Astrocyte (in vitro differentiated cells and primary cell): ENCODE measurements at regions not wholly inside any gene's neighbourhood (a gene's known extent, or its start where the extent isn't known, plus 50 kb on each side); places are given as distances from the start of the nearest gene placed in this dataset.

ENCODE experiments used
- CTCF ChIP-seq: IDR thresholded peaks from 2 replicates; pipeline ENCODE4 v1.5.1; 2011; ENCODE audit warnings: low read depth, mild to moderate bottlenecking, inconsistent platforms, low read length, moderate library complexity; ENCODE audit not compliant: insufficient read depth
- EZH2 ChIP-seq: IDR thresholded peaks from 2 replicates; pipeline ENCODE4 v1.6.1; 2012; ENCODE audit warnings: mild to moderate bottlenecking, low read length, inconsistent platforms; ENCODE audit not compliant: insufficient read depth

- TF ChIP-seq CTCF (no peak), EZH2 (no peak)
Observed at GRCh38 chr3:34183114-34183513, 384.7 kb downstream of the PDCD6IP start.
